Upper lobe of left lung (tissue), 4 donors: ENCODE measurements at regions not wholly inside any gene's neighbourhood (a gene's known extent, or its start where the extent isn't known, plus 50 kb on each side); places are given as distances from the start of the nearest gene placed in this dataset.

Experiments
- EP300 ChIP-seq, 4 donors: sonication (generic); formaldehyde crosslinking; IDR thresholded peaks; one replicate each; pipeline ENCODE4 v1.5.1; 2017; ENCODE audit warnings: antibody characterized with exemption in 4 of 4, control low read depth in 2 of 4
- POLR2A ChIP-seq, 4 donors: fragments of 450-650 bp; IDR thresholded peaks; one replicate each; pipeline ENCODE4 v1.5.1; 2016 to 2017; ENCODE audit warnings: antibody characterized with exemption in 4 of 4, mild to moderate bottlenecking in 2 of 4
- POLR2AphosphoS5 ChIP-seq, 2 donors: sonication (generic); formaldehyde crosslinking; IDR thresholded peaks; one replicate each; pipeline ENCODE4 v1.5.1; 2017; ENCODE audit warnings: antibody characterized with exemption in 2 of 2
- TF ChIP-seq, protein P1 (sequence below), 6 experiments: fragments of 450-650 bp in 4 of 6; fragments of 200-600 bp in 2 of 6; sonication (generic) in 2 of 6; IDR thresholded peaks; one replicate each; pipeline ENCODE4 v1.5.1; 2016 to 2019; ENCODE audit warnings: antibody characterized with exemption in 6 of 6

DNA sequence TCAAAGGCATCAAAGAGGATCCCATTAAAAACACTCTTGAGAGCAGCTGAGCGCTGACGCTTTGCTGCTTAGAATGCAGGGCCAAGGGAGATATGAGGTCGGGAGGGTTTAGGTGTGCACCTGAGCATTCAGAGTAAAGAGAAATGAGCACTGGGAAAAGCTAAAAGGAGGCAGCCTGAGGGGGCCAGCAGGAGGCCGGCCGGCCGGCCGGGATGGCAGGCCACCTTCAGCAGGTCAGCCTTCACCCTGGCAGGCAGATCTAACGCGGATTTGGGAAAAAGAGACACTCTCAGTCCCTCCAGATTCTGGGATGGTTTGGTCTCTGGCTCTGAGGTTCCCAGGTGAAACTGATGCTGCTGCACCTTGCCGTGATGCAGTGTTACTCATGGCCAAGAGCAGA lies 393.5 kb downstream of the TRIML1 start:
- TF ChIP-seq, protein P1, sequence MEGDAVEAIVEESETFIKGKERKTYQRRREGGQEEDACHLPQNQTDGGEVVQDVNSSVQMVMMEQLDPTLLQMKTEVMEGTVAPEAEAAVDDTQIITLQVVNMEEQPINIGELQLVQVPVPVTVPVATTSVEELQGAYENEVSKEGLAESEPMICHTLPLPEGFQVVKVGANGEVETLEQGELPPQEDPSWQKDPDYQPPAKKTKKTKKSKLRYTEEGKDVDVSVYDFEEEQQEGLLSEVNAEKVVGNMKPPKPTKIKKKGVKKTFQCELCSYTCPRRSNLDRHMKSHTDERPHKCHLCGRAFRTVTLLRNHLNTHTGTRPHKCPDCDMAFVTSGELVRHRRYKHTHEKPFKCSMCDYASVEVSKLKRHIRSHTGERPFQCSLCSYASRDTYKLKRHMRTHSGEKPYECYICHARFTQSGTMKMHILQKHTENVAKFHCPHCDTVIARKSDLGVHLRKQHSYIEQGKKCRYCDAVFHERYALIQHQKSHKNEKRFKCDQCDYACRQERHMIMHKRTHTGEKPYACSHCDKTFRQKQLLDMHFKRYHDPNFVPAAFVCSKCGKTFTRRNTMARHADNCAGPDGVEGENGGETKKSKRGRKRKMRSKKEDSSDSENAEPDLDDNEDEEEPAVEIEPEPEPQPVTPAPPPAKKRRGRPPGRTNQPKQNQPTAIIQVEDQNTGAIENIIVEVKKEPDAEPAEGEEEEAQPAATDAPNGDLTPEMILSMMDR (IDR thresholded peaks at IDR 0.05), result no peak
- TF ChIP-seq POLR2AphosphoS5 (IDR thresholded peaks at IDR 0.05) (no peak), EP300 (IDR thresholded peaks at IDR 0.05) (no peak), POLR2A (IDR thresholded peaks at IDR 0.05) (no peak)
